ENCODE measurements at regions not wholly inside any gene's neighbourhood (a gene's known extent, or its start where the extent isn't known, plus 50 kb on each side); places are given as distances from the start of the nearest gene placed in this dataset.
"Not testable (repeated sequence)": the region's sequence is repeated elsewhere in the genome, so short reads cannot be mapped to it uniquely, and the experiment has no call there.

DNA sequence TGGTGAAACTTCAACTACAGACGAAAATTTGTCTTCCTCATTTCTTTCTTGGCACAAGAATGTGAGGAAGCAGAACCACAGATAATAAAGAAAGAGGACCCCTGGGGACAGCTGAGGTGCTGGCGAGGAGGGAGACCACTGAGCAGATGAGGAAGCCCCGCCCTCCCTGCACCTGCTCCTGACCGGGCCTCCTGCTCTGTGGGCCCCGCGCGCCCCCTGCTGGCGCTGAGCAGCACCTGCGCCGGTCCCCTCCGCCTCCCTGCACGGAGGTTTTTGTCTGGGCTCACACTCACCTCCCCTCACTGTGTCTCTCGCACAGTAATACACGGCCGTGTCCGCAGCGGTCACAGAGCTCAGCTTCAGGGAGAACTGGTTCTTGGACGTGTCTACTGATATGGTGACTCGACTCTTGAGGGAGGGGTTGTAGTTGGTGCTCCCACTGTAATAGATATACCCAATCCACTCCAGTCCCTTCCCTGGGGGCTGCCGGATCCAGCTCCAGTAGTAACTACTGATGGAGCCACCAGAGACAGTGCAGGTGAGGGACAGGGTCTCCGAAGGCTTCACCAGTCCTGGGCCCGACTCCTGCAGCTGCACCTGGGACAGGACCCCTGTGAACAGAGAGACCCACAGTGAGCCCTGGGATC lies 1100.7 kb downstream of the TMEM121 start:
- DNase-seq (peak; percentile 84), ATAC-seq (ENCODE audit: low read depth) (peak; percentile 80)
- H3K9me3 Mint-ChIP-seq (ENCODE audit: insufficient read depth); intact Hi-C loops (cut with micrococcal nuclease); POLR2A ChIA-PET; H3K79me2 ChIP-seq (ENCODE audit: control insufficient read depth, insufficient read depth, low read length); H3K27ac ChIP-seq (ENCODE audit: low read length in 2 of 2); H3K36me3 ChIP-seq (replicated peaks in 1 of 2; ENCODE audit: control extremely low read depth in 1 of 2, control insufficient read depth in 1 of 2, extremely low read depth in 1 of 2, insufficient read depth in 2 of 2, low read length in 1 of 2); H3K4me3 ChIP-seq (ENCODE audit: control extremely low read depth in 1 of 5, extremely low read depth in 1 of 5, insufficient read depth in 1 of 5, low read depth in 2 of 5, low read length in 4 of 5); H3K9me3 ChIP-seq (ENCODE audit: control extremely low read depth in 1 of 3, control insufficient read depth in 2 of 3, insufficient read depth in 1 of 3, low read length in 2 of 3); H2AFZ ChIP-seq (ENCODE audit: insufficient read depth, low read depth, low read length, poor library complexity, severe bottlenecking); H3K9ac ChIP-seq (ENCODE audit: low read length); H4K20me1 ChIP-seq (ENCODE audit: control insufficient read depth, insufficient read depth, low read length, poor library complexity, severe bottlenecking); H3K4me1 ChIP-seq (ENCODE audit: control insufficient read depth in 2 of 2, insufficient read depth in 2 of 2, low read length in 2 of 2): not testable (repeated sequence)
- TF ChIP-seq, protein P1, sequence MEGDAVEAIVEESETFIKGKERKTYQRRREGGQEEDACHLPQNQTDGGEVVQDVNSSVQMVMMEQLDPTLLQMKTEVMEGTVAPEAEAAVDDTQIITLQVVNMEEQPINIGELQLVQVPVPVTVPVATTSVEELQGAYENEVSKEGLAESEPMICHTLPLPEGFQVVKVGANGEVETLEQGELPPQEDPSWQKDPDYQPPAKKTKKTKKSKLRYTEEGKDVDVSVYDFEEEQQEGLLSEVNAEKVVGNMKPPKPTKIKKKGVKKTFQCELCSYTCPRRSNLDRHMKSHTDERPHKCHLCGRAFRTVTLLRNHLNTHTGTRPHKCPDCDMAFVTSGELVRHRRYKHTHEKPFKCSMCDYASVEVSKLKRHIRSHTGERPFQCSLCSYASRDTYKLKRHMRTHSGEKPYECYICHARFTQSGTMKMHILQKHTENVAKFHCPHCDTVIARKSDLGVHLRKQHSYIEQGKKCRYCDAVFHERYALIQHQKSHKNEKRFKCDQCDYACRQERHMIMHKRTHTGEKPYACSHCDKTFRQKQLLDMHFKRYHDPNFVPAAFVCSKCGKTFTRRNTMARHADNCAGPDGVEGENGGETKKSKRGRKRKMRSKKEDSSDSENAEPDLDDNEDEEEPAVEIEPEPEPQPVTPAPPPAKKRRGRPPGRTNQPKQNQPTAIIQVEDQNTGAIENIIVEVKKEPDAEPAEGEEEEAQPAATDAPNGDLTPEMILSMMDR (IDR thresholded peaks at IDR 0.05), result peak; percentile 85
- Histone ChIP-seq H3K4me2 (replicated peaks; ENCODE audit: low read depth, low read length, poor library complexity, severe bottlenecking) (peak overlapping the region; percentile 28), H3K27me3 (replicated peaks in 1 of 4; ENCODE audit: control extremely low read depth in 1 of 4, control insufficient read depth in 3 of 4, insufficient read depth in 4 of 4, low read length in 3 of 4) (peaks cover 0 to 10% (median 7%) of the 10 kb centered on the region in 4 experiments)
- WGBS (ENCODE audit: insufficient coverage), result 0% methylated on average over 3 of the region's 22 CpGs
- Mint-ChIP-seq H3K27ac (peak overlapping the region; percentile 53), H3K4me3 (peak overlapping the region; percentile 51), H3K4me1 (peaks cover 11% of the 10 kb centered on the region), H3K27me3 (peaks cover 33% of the 10 kb centered on the region)
- CTCF ChIA-PET, result interaction anchor here (1.1 to 1.3 kb wide), 3 partner anchors 8 to 191 kb away, joined by 3 read pairs; no protein-coding TSS in a partner anchor

DNA sequence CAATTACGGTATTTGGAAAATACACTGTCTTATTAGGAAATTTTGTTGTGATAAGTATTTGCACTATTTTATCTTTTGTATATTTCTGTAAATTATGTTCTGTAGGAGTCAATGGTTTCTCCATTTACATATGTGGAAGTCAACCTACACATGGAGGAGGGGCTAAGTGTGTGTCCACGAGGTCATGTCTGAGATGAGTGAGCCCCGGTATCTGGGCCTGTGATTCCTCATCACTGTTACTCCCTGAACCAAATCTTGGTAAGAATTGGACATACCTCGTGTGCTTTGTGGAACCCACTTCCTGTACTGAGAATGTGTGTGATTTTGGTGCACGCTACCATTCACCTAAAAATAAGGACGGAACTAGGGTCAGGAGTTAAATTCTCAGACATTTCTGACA lies 1105.5 kb downstream of the TMEM121 start:
- H3K9ac ChIP-seq (ENCODE audit: low read length), result no peak overlapping the region
- no peaks in the 10 kb centered on the region for H3K9me3 Mint-ChIP-seq (ENCODE audit: insufficient read depth)
- no peaks in the 10 kb centered on the region for H3K36me3 ChIP-seq (replicated peaks in 1 of 2; ENCODE audit: control extremely low read depth in 1 of 2, control insufficient read depth in 1 of 2, extremely low read depth in 1 of 2, insufficient read depth in 2 of 2, low read length in 1 of 2)
- no peak overlapping the region for H3K4me2 ChIP-seq (replicated peaks; ENCODE audit: low read depth, low read length, poor library complexity, severe bottlenecking)
- TF ChIP-seq EZH2 (IDR thresholded peaks at IDR 0.05; ENCODE audit: borderline replicate concordance, insufficient read depth, low read depth, low read length, poor library complexity, severe bottlenecking), result no peak
- TF ChIP-seq, protein P1 (IDR thresholded peaks at IDR 0.05), result no peak
- WGBS (ENCODE audit: insufficient coverage), result no CpG with 5 or more reads among the region's 6 CpGs
- H3K79me2 ChIP-seq (ENCODE audit: control insufficient read depth, insufficient read depth, low read length), result no peaks in the 10 kb centered on the region
- H3K4me1 Mint-ChIP-seq, result peaks cover 7% of the 10 kb centered on the region
- H2AFZ ChIP-seq (ENCODE audit: insufficient read depth, low read depth, low read length, poor library complexity, severe bottlenecking), result no peak overlapping the region
- H3K4me3 ChIP-seq (ENCODE audit: control extremely low read depth in 1 of 5, extremely low read depth in 1 of 5, insufficient read depth in 1 of 5, low read depth in 2 of 5, low read length in 4 of 5), result no peak overlapping the region
- H3K27ac ChIP-seq (ENCODE audit: low read length in 2 of 2), result no peak overlapping the region
- intact Hi-C loops (cut with micrococcal nuclease), result no loop called here
- H3K4me1 ChIP-seq (ENCODE audit: control insufficient read depth in 2 of 2, insufficient read depth in 2 of 2, low read length in 2 of 2), result peaks cover 4 to 9% of the 10 kb centered on the region in 2 donors
- ATAC-seq (ENCODE audit: low read depth) (no peak), DNase-seq (no peak)
- H4K20me1 ChIP-seq (ENCODE audit: control insufficient read depth, insufficient read depth, low read length, poor library complexity, severe bottlenecking), result no peaks in the 10 kb centered on the region
- ChIA-PET CTCF (interaction anchor here (1.4 to 1.6 kb wide), 2 partner anchors 10 to 12 kb away, joined by 4 to 6 read pairs; no protein-coding TSS in a partner anchor), POLR2A (no interaction called here)
- H3K4me3 Mint-ChIP-seq, result no peak overlapping the region
- H3K9me3 ChIP-seq (ENCODE audit: control extremely low read depth in 1 of 3, control insufficient read depth in 2 of 3, insufficient read depth in 1 of 3, low read length in 2 of 3), result no peaks in the 10 kb centered on the region
- no peak overlapping the region for H3K27ac Mint-ChIP-seq
- peaks cover 0 to 9% (median 3%) of the 10 kb centered on the region in 4 experiments for H3K27me3 ChIP-seq (replicated peaks in 1 of 4; ENCODE audit: control extremely low read depth in 1 of 4, control insufficient read depth in 3 of 4, insufficient read depth in 4 of 4, low read length in 3 of 4)
- H3K27me3 Mint-ChIP-seq, result peaks cover 25% of the 10 kb centered on the region
